Breast epithelium (tissue), 4 donors: ENCODE measurements at regions not wholly inside any gene's neighbourhood (a gene's known extent, or its start where the extent isn't known, plus 50 kb on each side); places are given as distances from the start of the nearest gene placed in this dataset.

Source experiments
- DNase-seq, 2 donors: peaks; one replicate each; pipeline ENCODE4 v3.0.0-alpha.2; 2019; ENCODE audit warnings: low spot score in 2 of 2
- H3K27ac ChIP-seq, 2 donors: fragments of 200-600 bp; sonication (generic) in 1 of 2; one replicate each; pipeline ENCODE4 v1.5.1; 2016 to 2019; ENCODE audit warnings: mild to moderate bottlenecking in 1 of 2
- H3K27me3 ChIP-seq, 2 donors: fragments of 200-600 bp; sonication (generic) in 1 of 2; one replicate each; pipeline versions ENCODE4 v1.5.1 to v1.6.0; 2017 to 2019; ENCODE audit warnings: control low read depth in 1 of 2, mild to moderate bottlenecking in 1 of 2
- H3K36me3 ChIP-seq: fragments of 200-600 bp; one replicate; pipeline ENCODE4 v1.5.1; 2019
- H3K4me1 ChIP-seq, 2 donors: fragments of 200-600 bp; sonication (generic); one replicate each; pipeline ENCODE4 v1.5.1; 2016 to 2019; ENCODE audit warnings: control low read depth in 1 of 2
- H3K4me3 ChIP-seq, 3 donors: fragments of 200-600 bp; sonication (generic); 1 replicate in 2 of 3; 2 replicates in 1 of 3; pipeline ENCODE4 v1.5.1; 2016 to 2019; ENCODE audit warnings: mild to moderate bottlenecking in 3 of 3, moderate library complexity in 2 of 3
- H3K9me3 ChIP-seq, 2 donors: fragments of 200-600 bp; sonication (generic) in 1 of 2; one replicate each; pipeline ENCODE4 v1.5.1; 2016 to 2019; ENCODE audit warnings: control low read depth in 1 of 2
- POLR2A ChIP-seq: fragments of 450-650 bp; IDR thresholded peaks from one replicate; pipeline ENCODE4 v1.6.1; 2016; ENCODE audit warnings: antibody characterized with exemption, mild to moderate bottlenecking, moderate library complexity
- POLR2AphosphoS5 ChIP-seq, 3 donors: sonication (generic); formaldehyde crosslinking; IDR thresholded peaks; one replicate each; pipeline ENCODE4 v1.6.1; 2017; ENCODE audit warnings: antibody characterized with exemption in 3 of 3
- intact Hi-C: fragments of 100-400 bp; cut with DNase I; formaldehyde crosslinking; loops from one replicate; pipeline ENCODE4 v1.15.1; 2023; ENCODE audit warnings: low total_unique reads
- TF ChIP-seq, protein P1 (sequence below), 3 donors: fragments of 450-650 bp; IDR thresholded peaks; one replicate each; pipeline ENCODE4 v1.5.1; 2016 to 2017; ENCODE audit warnings: antibody characterized with exemption in 3 of 3, mild to moderate bottlenecking in 3 of 3, moderate library complexity in 3 of 3

DNA sequence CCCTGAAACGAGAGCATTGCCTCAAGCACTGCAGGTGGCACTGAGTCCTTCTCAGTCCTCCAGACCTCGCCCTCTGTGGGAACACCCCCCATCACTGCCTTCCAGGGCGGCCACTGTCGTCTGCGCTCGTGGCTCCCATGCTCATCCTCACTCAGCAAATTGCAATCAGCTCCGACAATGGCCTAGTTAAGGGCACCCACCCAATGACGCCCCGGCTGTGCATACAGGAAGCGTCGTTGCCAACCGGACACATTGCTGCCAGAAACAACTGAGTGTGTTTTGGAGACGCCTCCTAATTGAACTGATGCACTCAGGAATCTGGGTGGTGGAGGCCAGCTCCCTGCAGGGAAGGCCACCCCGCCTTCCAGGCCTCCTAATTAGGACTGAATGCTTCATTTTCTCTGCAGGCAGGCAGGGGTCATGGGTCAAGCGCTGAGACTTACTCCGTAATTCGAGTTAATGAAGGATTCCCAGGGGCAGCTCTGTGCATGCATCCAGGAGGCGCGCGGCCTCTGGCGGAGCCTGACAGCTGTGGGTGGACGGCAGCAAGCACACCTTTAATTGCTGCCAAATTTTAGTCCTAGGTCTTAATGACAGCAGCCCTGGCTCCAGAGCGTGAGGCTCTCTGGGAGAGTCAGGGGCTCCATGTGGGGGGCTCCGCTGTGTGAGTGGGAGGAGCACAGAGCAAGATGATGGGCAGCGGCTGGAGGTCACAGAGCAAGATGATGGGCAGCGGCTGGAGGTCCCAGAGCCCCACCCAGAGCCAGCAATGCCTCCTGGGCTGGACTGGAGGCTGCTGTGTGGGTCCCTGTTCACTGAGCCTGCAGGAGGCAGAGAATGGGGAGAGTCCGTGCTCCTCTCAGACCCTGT, 199.0 kb downstream of the BRD1 start:
- Histone ChIP-seq H3K36me3 (no peaks in the 10 kb centered on the region), H3K27me3 (peaks cover 0 to 20% of the 10 kb centered on the region in 2 donors), H3K4me3 (no peak overlapping the region), H3K9me3 (no peaks in the 10 kb centered on the region), H3K4me1 (no peaks in the 10 kb centered on the region), H3K27ac (no peak overlapping the region)
- intact Hi-C loops: no loop called here
- DNase-seq: no peak
- TF ChIP-seq POLR2AphosphoS5 (IDR thresholded peaks at IDR 0.05) (no peak), POLR2A (no peak)
- TF ChIP-seq, protein P1, sequence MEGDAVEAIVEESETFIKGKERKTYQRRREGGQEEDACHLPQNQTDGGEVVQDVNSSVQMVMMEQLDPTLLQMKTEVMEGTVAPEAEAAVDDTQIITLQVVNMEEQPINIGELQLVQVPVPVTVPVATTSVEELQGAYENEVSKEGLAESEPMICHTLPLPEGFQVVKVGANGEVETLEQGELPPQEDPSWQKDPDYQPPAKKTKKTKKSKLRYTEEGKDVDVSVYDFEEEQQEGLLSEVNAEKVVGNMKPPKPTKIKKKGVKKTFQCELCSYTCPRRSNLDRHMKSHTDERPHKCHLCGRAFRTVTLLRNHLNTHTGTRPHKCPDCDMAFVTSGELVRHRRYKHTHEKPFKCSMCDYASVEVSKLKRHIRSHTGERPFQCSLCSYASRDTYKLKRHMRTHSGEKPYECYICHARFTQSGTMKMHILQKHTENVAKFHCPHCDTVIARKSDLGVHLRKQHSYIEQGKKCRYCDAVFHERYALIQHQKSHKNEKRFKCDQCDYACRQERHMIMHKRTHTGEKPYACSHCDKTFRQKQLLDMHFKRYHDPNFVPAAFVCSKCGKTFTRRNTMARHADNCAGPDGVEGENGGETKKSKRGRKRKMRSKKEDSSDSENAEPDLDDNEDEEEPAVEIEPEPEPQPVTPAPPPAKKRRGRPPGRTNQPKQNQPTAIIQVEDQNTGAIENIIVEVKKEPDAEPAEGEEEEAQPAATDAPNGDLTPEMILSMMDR (IDR thresholded peaks at IDR 0.05): no peak

DNA sequence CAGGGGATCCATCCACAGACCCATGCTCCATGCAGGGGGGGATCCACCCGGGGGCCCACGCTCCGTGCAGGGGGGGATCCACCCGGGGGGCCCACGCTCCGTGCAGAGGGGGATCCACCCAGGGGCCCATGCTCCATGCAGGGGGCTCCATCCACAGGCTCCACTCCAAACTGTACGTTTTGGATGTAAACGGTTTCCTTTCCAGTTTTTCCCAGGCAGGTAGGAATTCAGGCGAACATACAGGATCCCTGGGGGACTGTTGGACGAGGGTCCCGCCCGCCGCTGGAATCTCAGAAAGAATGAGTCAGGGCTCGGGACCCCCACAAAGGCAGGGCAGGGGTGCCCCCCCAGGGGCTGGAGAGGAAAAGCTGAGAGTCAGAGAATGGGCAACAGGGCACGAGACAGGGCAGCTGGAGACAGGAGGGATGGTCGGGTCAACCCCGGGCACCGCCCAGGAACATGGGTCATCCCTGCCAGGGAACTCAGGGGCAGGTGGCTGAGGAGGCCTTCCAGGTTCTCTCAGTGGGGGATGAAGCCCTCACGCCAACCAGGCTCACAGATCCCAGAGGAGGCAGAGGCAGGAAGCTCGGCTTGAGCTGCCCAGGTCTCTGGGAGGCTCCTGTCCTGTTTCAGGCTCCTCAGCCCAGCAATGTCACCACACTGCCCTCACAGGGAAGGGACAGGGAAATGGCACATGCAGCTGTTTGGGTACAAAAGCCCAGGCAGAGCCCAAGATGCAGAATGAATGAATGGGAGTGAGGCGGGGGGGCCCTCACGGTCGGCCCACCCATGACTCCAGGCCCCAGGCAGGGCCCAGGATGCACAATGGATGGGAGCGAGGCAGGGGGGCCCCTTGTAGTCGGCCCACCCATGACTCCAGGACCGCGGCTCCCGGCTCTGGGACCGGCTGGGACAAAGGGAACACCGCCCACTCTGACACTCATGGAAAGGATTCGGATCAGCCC, 200.2 kb downstream of the BRD1 start:
- no peak overlapping the region for H3K4me3 ChIP-seq
- H3K4me1 ChIP-seq: no peaks in the 10 kb centered on the region
- no peaks in the 10 kb centered on the region for H3K9me3 ChIP-seq
- intact Hi-C loops: no loop called here
- H3K36me3 ChIP-seq: no peaks in the 10 kb centered on the region
- H3K27me3 ChIP-seq: peaks cover 0 to 26% of the 10 kb centered on the region in 2 donors
- no peak for DNase-seq
- H3K27ac ChIP-seq: no peak overlapping the region
- TF ChIP-seq POLR2AphosphoS5 (IDR thresholded peaks at IDR 0.05) (no peak), POLR2A (no peak)
- TF ChIP-seq, protein P1 (IDR thresholded peaks at IDR 0.05): no peak

DNA sequence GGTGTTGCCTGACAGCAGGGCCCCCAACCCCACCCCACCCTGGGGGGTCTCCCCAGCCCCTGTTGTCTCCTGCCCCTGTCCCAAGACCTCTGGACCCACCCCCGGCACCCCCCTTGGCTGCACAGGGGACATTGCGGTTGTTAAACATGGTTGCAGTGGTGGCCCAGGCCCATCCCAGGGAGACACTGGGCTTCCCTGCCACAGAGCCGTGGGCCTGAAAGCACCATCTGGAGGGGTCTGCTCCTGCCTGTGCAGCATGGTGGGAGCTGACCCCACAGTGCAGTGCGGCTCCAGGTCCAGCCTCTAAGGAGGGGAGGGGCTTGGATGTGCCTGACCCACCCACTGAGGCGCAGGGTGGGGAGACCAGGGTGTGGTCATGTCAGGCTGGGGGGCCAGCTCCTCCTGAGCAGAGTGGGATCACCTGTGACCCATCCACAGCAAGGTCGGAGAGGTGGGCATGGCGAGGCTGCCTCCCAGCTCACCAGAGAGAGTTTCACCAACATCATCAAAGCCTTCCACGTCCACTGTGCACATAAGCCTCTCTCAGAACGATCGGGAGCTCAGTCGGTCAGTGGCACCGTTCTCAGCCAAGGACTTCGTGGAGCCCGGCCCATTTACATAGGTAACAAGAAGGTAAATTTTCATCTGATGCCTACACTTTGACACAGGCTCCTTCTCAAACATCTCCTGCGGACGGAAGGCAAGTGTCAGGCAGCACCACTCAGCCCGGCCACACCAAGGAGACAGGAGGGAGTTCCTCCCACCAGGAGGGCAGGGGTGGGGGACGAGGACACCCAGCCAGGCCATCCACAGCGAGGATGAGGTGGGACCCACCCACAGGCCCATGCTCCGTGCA, 201.1 kb downstream of the BRD1 start:
- Histone ChIP-seq H3K27me3 (peaks cover 0 to 34% of the 10 kb centered on the region in 2 donors), H3K4me1 (no peaks in the 10 kb centered on the region), H3K27ac (no peak overlapping the region), H3K4me3 (no peak overlapping the region), H3K36me3 (no peaks in the 10 kb centered on the region), H3K9me3 (no peaks in the 10 kb centered on the region)
- DNase-seq: no peak
- intact Hi-C loops: no loop called here
- TF ChIP-seq POLR2AphosphoS5 (IDR thresholded peaks at IDR 0.05): no peak
- TF ChIP-seq, protein P1 (IDR thresholded peaks at IDR 0.05): no peak
- TF ChIP-seq POLR2A: no peak

GRCh38 chr22:49624421-49625177, 203.1 kb downstream of the BRD1 start:
- Histone ChIP-seq H3K27me3 (peaks cover 0 to 50% of the 10 kb centered on the region in 2 donors), H3K4me3 (no peak overlapping the region), H3K4me1 (no peaks in the 10 kb centered on the region), H3K9me3 (no peaks in the 10 kb centered on the region), H3K27ac (no peak overlapping the region), H3K36me3 (no peaks in the 10 kb centered on the region)
- no peak for DNase-seq
- TF ChIP-seq POLR2AphosphoS5 (IDR thresholded peaks at IDR 0.05) (no peak), POLR2A (no peak)
- TF ChIP-seq, protein P1 (IDR thresholded peaks at IDR 0.05): no peak
- intact Hi-C loops: no loop called here
